ENCODE measurements at regions not wholly inside any gene's neighbourhood (a gene's known extent, or its start where the extent isn't known, plus 50 kb on each side); places are given as distances from the start of the nearest gene placed in this dataset.

- TF ChIP-seq POLR2AphosphoS5 (IDR thresholded peaks at IDR 0.05; ENCODE audit: borderline replicate concordance, low read depth, low read length) (no peak), EZH2 (IDR thresholded peaks at IDR 0.05) (no peak)
These were observed 323.4 kb downstream of the CDH19 start for GRCh38 chr18:66280470-66280869.
